ENCODE measurements at regions not wholly inside any gene's neighbourhood (a gene's known extent, or its start where the extent isn't known, plus 50 kb on each side); places are given as distances from the start of the nearest gene placed in this dataset.

GRCh38 chr9:1261266-1261665 lies 211.1 kb downstream of the DMRT2 start:
- no peak overlapping the region for H3K4me2 ChIP-seq (ENCODE audit: low read length)
- no peaks in the 10 kb centered on the region for H3K9me3 ChIP-seq (ENCODE audit: low read length)
- no peak overlapping the region for H2AFZ ChIP-seq (ENCODE audit: low read length)
- H3K79me2 ChIP-seq (ENCODE audit: insufficient read depth, low read depth, low read length) = no peaks in the 10 kb centered on the region
- DNase-seq (ENCODE audit: low spot score) = no peak
- H3K36me3 ChIP-seq (ENCODE audit: insufficient read depth, low read length) = no peaks in the 10 kb centered on the region
- no peak overlapping the region for H3K27ac ChIP-seq (ENCODE audit: low read depth, low read length, poor library complexity, severe bottlenecking)
- H3K9me2 ChIP-seq (ENCODE audit: insufficient read depth, low read length) = no peaks in the 10 kb centered on the region
- H4K20me1 ChIP-seq (ENCODE audit: insufficient read depth, low read length) = no peaks in the 10 kb centered on the region
- intact Hi-C loops (cut with micrococcal nuclease; ENCODE audit: unreplicated experiment) = no loop called here
- no peak overlapping the region for H3K4me3 ChIP-seq (ENCODE audit: low read depth, low read length, poor library complexity, severe bottlenecking)
- CTCF ChIA-PET (ENCODE audit: unreplicated experiment) = no interaction called here
- POLR2A ChIA-PET = no interaction called here
- H3K4me1 ChIP-seq (ENCODE audit: insufficient read depth, low read length, poor library complexity, severe bottlenecking) = no peaks in the 10 kb centered on the region
- no TSS peak for BruUV-seq (replicated peaks)
- no peak for TF ChIP-seq EZH2phosphoT487 (IDR thresholded peaks at IDR 0.05; ENCODE audit: borderline replicate concordance, low read depth, low read length)
- no peak for TF ChIP-seq CTCF (conservative IDR thresholded peaks at IDR 0.05; ENCODE audit: low read length)

- Histone ChIP-seq H4K20me1 (ENCODE audit: insufficient read depth, low read length) (no peaks in the 10 kb centered on the region), H3K9me3 (ENCODE audit: low read length) (no peaks in the 10 kb centered on the region), H3K36me3 (ENCODE audit: insufficient read depth, low read length) (no peaks in the 10 kb centered on the region), H2AFZ (ENCODE audit: low read length) (no peak overlapping the region), H3K4me1 (ENCODE audit: insufficient read depth, low read length, poor library complexity, severe bottlenecking) (no peaks in the 10 kb centered on the region), H3K4me2 (ENCODE audit: low read length) (no peak overlapping the region), H3K4me3 (ENCODE audit: low read depth, low read length, poor library complexity, severe bottlenecking) (no peak overlapping the region), H3K79me2 (ENCODE audit: insufficient read depth, low read depth, low read length) (no peaks in the 10 kb centered on the region), H3K27ac (ENCODE audit: low read depth, low read length, poor library complexity, severe bottlenecking) (no peak overlapping the region), H3K9me2 (ENCODE audit: insufficient read depth, low read length) (no peaks in the 10 kb centered on the region)
- intact Hi-C loops (cut with micrococcal nuclease; ENCODE audit: unreplicated experiment) = no loop called here
- TF ChIP-seq CTCF (conservative IDR thresholded peaks at IDR 0.05; ENCODE audit: low read length) = no peak
- no peak for TF ChIP-seq EZH2phosphoT487 (IDR thresholded peaks at IDR 0.05; ENCODE audit: borderline replicate concordance, low read depth, low read length)
- no TSS peak for BruUV-seq (replicated peaks)
- ChIA-PET CTCF (ENCODE audit: unreplicated experiment) (no interaction called here), POLR2A (interaction anchor here (0.6 kb wide), 1 partner anchor 1384 kb away, joined by 3 read pairs; no protein-coding TSS in a partner anchor)
- no peak for DNase-seq (ENCODE audit: low spot score)
Observed at GRCh38 chr9:1261879-1262766, 212.0 kb downstream of the DMRT2 start.

- CTCF ChIA-PET (ENCODE audit: unreplicated experiment) = no interaction called here
Observed at GRCh38 chr9:1267141-1267570, 217.0 kb downstream of the DMRT2 start.

More at GRCh38 chr9:1267141-1267570, 217.0 kb downstream of the DMRT2 start:
- POLR2A ChIA-PET = no interaction called here
- no peak for TF ChIP-seq EZH2phosphoT487 (IDR thresholded peaks at IDR 0.05; ENCODE audit: borderline replicate concordance, low read depth, low read length)
- TF ChIP-seq CTCF (conservative IDR thresholded peaks at IDR 0.05; ENCODE audit: low read length) = no peak
- Histone ChIP-seq H3K4me2 (ENCODE audit: low read length) (no peak overlapping the region), H3K27ac (ENCODE audit: low read depth, low read length, poor library complexity, severe bottlenecking) (no peak overlapping the region), H4K20me1 (ENCODE audit: insufficient read depth, low read length) (no peaks in the 10 kb centered on the region), H3K36me3 (ENCODE audit: insufficient read depth, low read length) (no peaks in the 10 kb centered on the region), H3K9me2 (ENCODE audit: insufficient read depth, low read length) (no peaks in the 10 kb centered on the region), H2AFZ (ENCODE audit: low read length) (no peak overlapping the region), H3K79me2 (ENCODE audit: insufficient read depth, low read depth, low read length) (no peaks in the 10 kb centered on the region), H3K4me3 (ENCODE audit: low read depth, low read length, poor library complexity, severe bottlenecking) (no peak overlapping the region), H3K4me1 (ENCODE audit: insufficient read depth, low read length, poor library complexity, severe bottlenecking) (no peaks in the 10 kb centered on the region), H3K9me3 (ENCODE audit: low read length) (no peaks in the 10 kb centered on the region)
- no TSS peak for BruUV-seq (replicated peaks)
- no peak for DNase-seq (ENCODE audit: low spot score)
- intact Hi-C loops (cut with micrococcal nuclease; ENCODE audit: unreplicated experiment) = no loop called here

Measured in OCI-LY7 (cell line).